NCI-H1105 treated with DMSO at 0.1 percent for 48 hours (cell line): ENCODE measurements at regions not wholly inside any gene's neighbourhood (a gene's known extent, or its start where the extent isn't known, plus 50 kb on each side); places are given as distances from the start of the nearest gene placed in this dataset.
A peak's percentile ranks its signal among the peaks of the same experiment; 100 is the strongest.

Source experiments
- DNase-seq: peaks from one replicate; lab custom pipeline; 2025; lab: John Stamatoyannopoulos, UW

GRCh38 chr3:101084404-101084803 lies 91.2 kb upstream of the ABI3BP start:
- peak; percentile 26 for DNase-seq

- no peak for DNase-seq
These were observed 88.8 kb upstream of the ABI3BP start for GRCh38 chr3:101081999-101082398.

GRCh38 chr3:101081446-101081845 lies 88.2 kb upstream of the ABI3BP start:
- no peak for DNase-seq

GRCh38 chr3:101077361-101078011 lies 84.3 kb upstream of the ABI3BP start:
- no peak for DNase-seq

GRCh38 chr3:101074518-101074917 lies 81.3 kb upstream of the ABI3BP start:
- DNase-seq, result no peak

GRCh38 chr3:101072300-101072699 lies 79.1 kb upstream of the ABI3BP start:
- no peak for DNase-seq

GRCh38 chr3:101070799-101071121 lies 77.5 kb upstream of the ABI3BP start:
- DNase-seq, result no peak

- DNase-seq, result peak; percentile 18
These were observed 76.9 kb upstream of the ABI3BP start for GRCh38 chr3:101069901-101070798.

- DNase-seq, result no peak
These were observed 75.8 kb upstream of the ABI3BP start for GRCh38 chr3:101068876-101069606.

GRCh38 chr3:101066711-101067129 lies 73.5 kb upstream of the ABI3BP start:
- no peak for DNase-seq

- DNase-seq, result no peak
These were observed 72.7 kb upstream of the ABI3BP start for GRCh38 chr3:101065962-101066361.

- DNase-seq, result no peak
These were observed 70.2 kb upstream of the ABI3BP start for GRCh38 chr3:101063401-101063800.

- DNase-seq, result no peak
These were observed 68.1 kb upstream of the ABI3BP start for GRCh38 chr3:101061312-101061711.

- DNase-seq, result no peak
These were observed 57.6 kb upstream of the ABI3BP start for GRCh38 chr3:101050866-101051265.

GRCh38 chr3:101050046-101050445 lies 56.8 kb upstream of the ABI3BP start:
- no peak for DNase-seq

GRCh38 chr3:101049532-101049931 lies 56.3 kb upstream of the ABI3BP start:
- no peak for DNase-seq

- DNase-seq, result no peak
These were observed 50.5 kb upstream of the ABI3BP start for GRCh38 chr3:101043687-101044078.

GRCh38 chr3:101042996-101043686 lies 49.9 kb upstream of the ABI3BP start:
- DNase-seq, result peak; percentile 5
